Ascending aorta (tissue), 2 donors: ENCODE measurements at regions not wholly inside any gene's neighbourhood (a gene's known extent, or its start where the extent isn't known, plus 50 kb on each side); places are given as distances from the start of the nearest gene placed in this dataset.

Source experiments
- DNase-seq, 2 donors: peaks; one replicate each; pipeline ENCODE4 v3.0.0-alpha.2; 2019; ENCODE audit warnings: low spot score in 2 of 2
- H3K27ac ChIP-seq, 2 donors: fragments of 200-600 bp; sonication (generic); one replicate each; pipeline ENCODE4 v1.5.1; 2016 to 2017; ENCODE audit warnings: mild to moderate bottlenecking in 1 of 2
- H3K27me3 ChIP-seq: fragments of 200-600 bp; sonication (generic); one replicate; pipeline ENCODE4 v1.5.1; 2017
- H3K36me3 ChIP-seq, 2 donors: fragments of 200-600 bp; sonication (generic); one replicate each; pipeline ENCODE4 v1.5.1; 2016
- H3K4me1 ChIP-seq, 2 donors: fragments of 200-600 bp; sonication (generic); one replicate each; pipeline ENCODE4 v1.5.1; 2016 to 2017; ENCODE audit warnings: mild to moderate bottlenecking in 1 of 2
- H3K4me3 ChIP-seq, 2 donors: fragments of 200-600 bp; sonication (generic); one replicate each; pipeline ENCODE4 v1.5.1; 2016 to 2017; ENCODE audit warnings: mild to moderate bottlenecking in 1 of 2
- H3K9me3 ChIP-seq, 2 donors: fragments of 200-600 bp; sonication (generic); one replicate each; pipeline ENCODE4 v1.5.1; 2016
- intact Hi-C: fragments of 100-400 bp; cut with DNase I; formaldehyde crosslinking; loops from one replicate; pipeline ENCODE4 v1.15.1; 2023
- TF ChIP-seq, protein P1 (sequence below), 3 experiments: fragments of 200-600 bp in 2 of 3; fragments of 450-650 bp in 1 of 3; sonication (generic) in 2 of 3; IDR thresholded peaks; one replicate each; pipeline ENCODE4 v1.5.1; 2016 to 2019; ENCODE audit warnings: antibody characterized with exemption in 3 of 3, mild to moderate bottlenecking in 1 of 3, moderate library complexity in 1 of 3

DNA sequence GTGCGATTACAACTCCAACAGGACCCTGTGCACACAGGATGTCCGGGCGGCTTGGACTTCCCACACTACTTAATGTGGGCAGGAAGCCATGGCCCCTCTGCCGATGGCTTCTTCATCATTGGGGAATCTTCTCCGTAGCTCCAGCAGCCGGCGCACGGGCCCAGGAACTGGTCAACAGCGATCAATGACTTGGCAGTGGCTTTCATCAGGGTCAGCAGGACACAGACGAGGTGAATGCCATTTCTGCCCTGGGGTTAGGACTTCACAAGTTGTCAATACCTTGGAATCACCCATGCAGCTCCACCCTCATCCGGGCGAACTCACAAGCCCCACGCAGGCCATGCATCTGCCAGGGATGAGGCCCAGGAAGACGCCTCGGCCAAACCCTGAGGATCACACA is 645.7 kb downstream of the BRD1 start:
- Histone ChIP-seq H3K27ac (no peak overlapping the region), H3K4me3 (no peak overlapping the region), H3K9me3 (no peaks in the 10 kb centered on the region), H3K4me1 (no peaks in the 10 kb centered on the region), H3K27me3 (no peaks in the 10 kb centered on the region), H3K36me3 (no peaks in the 10 kb centered on the region)
- intact Hi-C loops, result no loop called here
- TF ChIP-seq, protein P1, sequence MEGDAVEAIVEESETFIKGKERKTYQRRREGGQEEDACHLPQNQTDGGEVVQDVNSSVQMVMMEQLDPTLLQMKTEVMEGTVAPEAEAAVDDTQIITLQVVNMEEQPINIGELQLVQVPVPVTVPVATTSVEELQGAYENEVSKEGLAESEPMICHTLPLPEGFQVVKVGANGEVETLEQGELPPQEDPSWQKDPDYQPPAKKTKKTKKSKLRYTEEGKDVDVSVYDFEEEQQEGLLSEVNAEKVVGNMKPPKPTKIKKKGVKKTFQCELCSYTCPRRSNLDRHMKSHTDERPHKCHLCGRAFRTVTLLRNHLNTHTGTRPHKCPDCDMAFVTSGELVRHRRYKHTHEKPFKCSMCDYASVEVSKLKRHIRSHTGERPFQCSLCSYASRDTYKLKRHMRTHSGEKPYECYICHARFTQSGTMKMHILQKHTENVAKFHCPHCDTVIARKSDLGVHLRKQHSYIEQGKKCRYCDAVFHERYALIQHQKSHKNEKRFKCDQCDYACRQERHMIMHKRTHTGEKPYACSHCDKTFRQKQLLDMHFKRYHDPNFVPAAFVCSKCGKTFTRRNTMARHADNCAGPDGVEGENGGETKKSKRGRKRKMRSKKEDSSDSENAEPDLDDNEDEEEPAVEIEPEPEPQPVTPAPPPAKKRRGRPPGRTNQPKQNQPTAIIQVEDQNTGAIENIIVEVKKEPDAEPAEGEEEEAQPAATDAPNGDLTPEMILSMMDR (IDR thresholded peaks at IDR 0.05), result no peak
- DNase-seq, result no peak

DNA sequence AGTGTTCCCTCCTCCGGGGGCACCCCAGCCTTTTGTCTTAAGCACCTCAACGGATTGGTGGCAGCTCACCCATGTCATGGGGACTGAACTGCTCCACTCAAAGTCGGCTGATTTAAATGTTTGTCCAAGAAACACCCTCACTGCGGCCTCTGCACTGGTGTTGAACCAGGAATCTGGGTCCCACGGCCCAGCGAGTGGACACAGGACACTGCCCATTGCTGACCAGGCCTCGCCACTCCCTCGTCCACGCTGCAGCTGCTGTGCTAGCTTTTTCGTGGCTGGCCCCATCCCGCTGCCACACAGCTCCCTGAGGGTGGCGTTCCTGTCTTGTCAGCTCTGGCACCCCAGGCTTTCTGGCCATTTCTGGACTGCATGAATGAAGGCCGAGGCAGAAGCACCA is 646.2 kb downstream of the BRD1 start:
- TF ChIP-seq, protein P1 (IDR thresholded peaks at IDR 0.05), result no peak
- DNase-seq, result no peak
- H3K9me3 ChIP-seq, result no peaks in the 10 kb centered on the region
- no peak overlapping the region for H3K27ac ChIP-seq
- H3K4me3 ChIP-seq, result no peak overlapping the region
- intact Hi-C loops, result no loop called here
- no peaks in the 10 kb centered on the region for H3K36me3 ChIP-seq
- no peaks in the 10 kb centered on the region for H3K4me1 ChIP-seq
- H3K27me3 ChIP-seq, result no peaks in the 10 kb centered on the region

DNA sequence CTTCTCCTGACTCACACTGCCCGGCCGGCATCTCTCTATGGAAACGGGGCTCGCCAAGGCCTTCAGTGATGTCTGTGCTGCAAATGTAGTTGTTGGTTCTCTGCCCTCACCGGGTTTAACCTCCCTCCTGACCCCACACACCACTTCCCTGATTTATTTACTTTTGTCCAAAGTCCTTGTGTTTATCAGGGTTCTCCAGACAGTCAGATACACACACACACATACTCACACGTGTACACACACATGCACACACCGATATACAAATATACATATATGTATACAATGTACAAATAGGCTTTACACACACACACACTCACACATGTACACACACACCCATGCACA is 647.0 kb downstream of the BRD1 start:
- intact Hi-C loops, result no loop called here
- Histone ChIP-seq H3K27me3 (no peaks in the 10 kb centered on the region), H3K4me1 (no peaks in the 10 kb centered on the region), H3K4me3 (no peak overlapping the region), H3K36me3 (no peaks in the 10 kb centered on the region), H3K9me3 (no peaks in the 10 kb centered on the region), H3K27ac (no peak overlapping the region)
- TF ChIP-seq, protein P1 (IDR thresholded peaks at IDR 0.05), result no peak
- no peak for DNase-seq

DNA sequence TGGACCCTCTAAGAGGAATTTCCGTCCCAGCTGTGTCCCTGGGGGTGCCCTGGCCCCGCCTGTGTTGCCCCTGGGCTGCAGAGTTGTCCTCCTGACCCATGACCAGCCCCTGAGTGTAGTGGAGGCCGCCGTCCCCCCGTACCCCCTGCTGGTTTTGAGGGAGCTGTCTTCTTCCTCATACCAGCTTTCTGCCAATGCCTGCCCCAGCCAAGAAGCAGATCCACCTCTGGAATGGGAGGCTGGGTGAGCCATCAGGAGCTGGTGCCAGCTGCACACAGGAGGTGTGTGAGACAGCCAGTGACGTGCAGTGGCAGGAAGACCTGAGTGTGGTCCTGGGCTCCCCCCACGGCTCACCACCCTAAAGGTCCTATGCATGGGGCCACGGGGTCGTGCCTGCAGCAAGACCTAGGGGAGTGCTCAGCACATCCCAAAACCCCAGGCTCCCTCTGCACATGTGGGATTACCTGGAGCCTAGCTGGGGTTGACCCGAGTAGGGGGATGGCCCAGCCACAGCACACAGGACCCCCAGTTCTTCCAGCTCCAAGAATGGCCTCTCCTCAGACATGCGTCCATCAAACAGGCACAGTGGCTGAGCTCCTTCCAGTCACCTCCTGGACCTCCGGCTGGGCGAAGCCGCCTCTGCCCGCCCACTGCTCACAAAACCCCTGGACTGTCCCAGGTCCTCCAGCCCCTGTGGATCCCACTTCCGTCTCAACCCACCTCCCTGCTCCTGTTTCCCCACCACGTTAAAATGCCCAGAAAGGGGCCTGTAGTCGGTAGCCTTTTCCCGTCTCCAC is 647.6 kb downstream of the BRD1 start:
- DNase-seq, result no peak
- intact Hi-C loops, result no loop called here
- no peaks in the 10 kb centered on the region for H3K27me3 ChIP-seq

DNA sequence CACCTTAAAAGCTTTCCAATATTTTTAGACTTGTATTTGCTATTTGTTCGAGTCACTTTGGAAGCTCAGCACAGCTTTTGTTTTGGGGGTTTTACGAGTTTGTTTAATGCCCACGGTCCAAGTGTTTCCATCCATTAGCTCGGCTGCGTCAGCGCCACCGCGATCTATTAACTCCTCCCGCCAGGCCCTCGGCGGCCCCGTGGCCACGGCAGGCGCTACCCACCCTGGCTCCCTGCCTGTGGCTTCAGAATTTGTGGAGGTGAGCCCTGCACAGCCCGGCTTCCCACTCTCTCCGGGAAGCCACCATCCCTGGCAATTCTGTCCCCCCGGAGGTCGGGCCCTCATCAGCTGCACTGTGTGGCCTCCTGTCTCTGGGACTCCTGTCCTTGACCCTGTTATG is 648.5 kb downstream of the BRD1 start:
- intact Hi-C loops, result no loop called here
- Histone ChIP-seq H3K4me3 (no peak overlapping the region), H3K36me3 (no peaks in the 10 kb centered on the region), H3K4me1 (no peaks in the 10 kb centered on the region), H3K27ac (no peak overlapping the region), H3K27me3 (no peaks in the 10 kb centered on the region), H3K9me3 (no peaks in the 10 kb centered on the region)
- TF ChIP-seq, protein P1 (IDR thresholded peaks at IDR 0.05), result no peak
- DNase-seq, result no peak

More for the DNA sequence above, 647.6 kb downstream of the BRD1 start:
- H3K27ac ChIP-seq, result no peak overlapping the region
- TF ChIP-seq, protein P1 (IDR thresholded peaks at IDR 0.05), result no peak
- no peaks in the 10 kb centered on the region for H3K36me3 ChIP-seq
- no peaks in the 10 kb centered on the region for H3K4me1 ChIP-seq
- H3K4me3 ChIP-seq, result no peak overlapping the region
- no peaks in the 10 kb centered on the region for H3K9me3 ChIP-seq
